DOHH2 (cell line): ENCODE measurements at regions not wholly inside any gene's neighbourhood (a gene's known extent, or its start where the extent isn't known, plus 50 kb on each side); places are given as distances from the start of the nearest gene placed in this dataset.

Experiments used
- H3F3A ChIP-seq: fragments of 200-600 bp; sonication (generic), shearing (Covaris generic); 2 replicates; pipeline ENCODE4 v1.6.0; 2016; ENCODE audit warnings: antibody characterized with exemption, mild to moderate bottlenecking; ENCODE audit not compliant: control insufficient read depth, insufficient read depth
- H3K27ac ChIP-seq: fragments of 200-600 bp; sonication (generic); 2 replicates; pipeline ENCODE4 v1.5.1; 2014; ENCODE audit warnings: low read depth, mild to moderate bottlenecking, low read length, moderate library complexity
- H3K27me3 ChIP-seq: fragments of 200-600 bp; sonication (generic); 2 replicates; pipeline ENCODE4 v1.6.1; 2014; ENCODE audit warnings: mild to moderate bottlenecking, low read length, mixed read lengths; ENCODE audit not compliant: control insufficient read depth
- H3K36me3 ChIP-seq: fragments of 200-600 bp; sonication (generic); 2 replicates; pipeline ENCODE4 v1.6.1; 2014; ENCODE audit warnings: mild to moderate bottlenecking, low read length, moderate library complexity, mixed read lengths; ENCODE audit not compliant: control insufficient read depth
- H3K4me1 ChIP-seq: fragments of 200-600 bp; sonication (generic); 2 replicates; pipeline ENCODE4 v1.6.1; 2014; ENCODE audit warnings: mild to moderate bottlenecking, low read length, mixed read lengths; ENCODE audit not compliant: control insufficient read depth
- H3K4me2 ChIP-seq: fragments of 200-600 bp; sonication (generic); 2 replicates; pipeline ENCODE4 v1.6.0; 2014; ENCODE audit warnings: mild to moderate bottlenecking, low read length, moderate library complexity
- H3K4me3 ChIP-seq: fragments of 200-600 bp; sonication (generic); 2 replicates; pipeline ENCODE4 v1.5.1; 2014; ENCODE audit warnings: mild to moderate bottlenecking, low read length, mixed read lengths
- H3K79me2 ChIP-seq: fragments of 200-600 bp; sonication (generic); 2 replicates; pipeline ENCODE4 v1.6.1; 2014; ENCODE audit warnings: mild to moderate bottlenecking, low read length, mixed read lengths; ENCODE audit not compliant: control insufficient read depth
- H3K9me2 ChIP-seq: fragments of 200-600 bp; sonication (generic); replicated peaks from 2 replicates; pipeline ENCODE4 v1.6.1; 2014; ENCODE audit warnings: mild to moderate bottlenecking, low read length, mixed read lengths; ENCODE audit not compliant: control insufficient read depth
- H3K9me3 ChIP-seq: fragments of 200-600 bp; sonication (generic); 2 replicates; pipeline ENCODE4 v1.6.1; 2014; ENCODE audit warnings: antibody characterized with exemption, low read length, mixed read lengths; ENCODE audit not compliant: control insufficient read depth, insufficient read depth
- H4K20me1 ChIP-seq: fragments of 200-600 bp; sonication (generic); 2 replicates; pipeline ENCODE4 v1.6.0; 2014; ENCODE audit warnings: low read depth, mild to moderate bottlenecking, antibody characterized with exemption, low read length, moderate library complexity; ENCODE audit not compliant: control insufficient read depth, insufficient read depth
- CTCF ChIP-seq: fragments of 200-600 bp; sonication (generic); IDR thresholded peaks from one replicate; pipeline ENCODE4 v1.5.1; 2014; ENCODE audit warnings: antibody characterized with exemption, mild to moderate bottlenecking, low read depth, low read length; ENCODE audit not compliant: poor library complexity, severe bottlenecking
- EZH2phosphoT487 ChIP-seq: fragments of 200-600 bp; sonication (generic); IDR thresholded peaks from 2 replicates; pipeline ENCODE4 v1.6.1; 2017; ENCODE audit warnings: borderline replicate concordance, mild to moderate bottlenecking, antibody characterized with exemption, low read length, moderate library complexity, mixed read lengths

GRCh38 chr6:156697225-156697830 is 79.8 kb upstream of the ARID1B start:
- Histone ChIP-seq H3F3A (peaks cover 36% of the 10 kb centered on the region), H3K36me3 (no peaks in the 10 kb centered on the region), H3K27ac (peak overlapping the region; percentile 98), H3K27me3 (no peaks in the 10 kb centered on the region), H3K4me3 (peak overlapping the region; percentile 69), H3K4me2 (peak overlapping the region; percentile 72), H3K9me2 (no peaks in the 10 kb centered on the region), H3K79me2 (no peaks in the 10 kb centered on the region), H4K20me1 (no peaks in the 10 kb centered on the region), H3K9me3 (no peaks in the 10 kb centered on the region), H3K4me1 (peaks cover 78% of the 10 kb centered on the region)
- no peak for TF ChIP-seq CTCF
- TF ChIP-seq EZH2phosphoT487 = no peak

GRCh38 chr6:156695742-156696141 is 81.4 kb upstream of the ARID1B start:
- Histone ChIP-seq H3K4me1 (peaks cover 78% of the 10 kb centered on the region), H3F3A (peaks cover 28% of the 10 kb centered on the region), H3K9me2 (no peaks in the 10 kb centered on the region), H3K4me3 (no peak overlapping the region), H3K79me2 (no peaks in the 10 kb centered on the region), H3K27ac (0 out of 2 replicates have a peak overlapping the region, but pooled peaks have one; percentile 2), H3K27me3 (no peaks in the 10 kb centered on the region), H3K9me3 (no peaks in the 10 kb centered on the region), H4K20me1 (no peaks in the 10 kb centered on the region), H3K36me3 (no peaks in the 10 kb centered on the region), H3K4me2 (peak overlapping the region; percentile 41)
- TF ChIP-seq EZH2phosphoT487 = no peak
- TF ChIP-seq CTCF = no peak

- no peak overlapping the region for H3K4me2 ChIP-seq
- no peaks in the 10 kb centered on the region for H3K9me3 ChIP-seq
- no peak for TF ChIP-seq EZH2phosphoT487
- no peak for TF ChIP-seq CTCF
- H3K4me1 ChIP-seq = peaks cover 78% of the 10 kb centered on the region
- H3K27ac ChIP-seq = no peak overlapping the region
- no peaks in the 10 kb centered on the region for H3K9me2 ChIP-seq
- H3K27me3 ChIP-seq = no peaks in the 10 kb centered on the region
- no peaks in the 10 kb centered on the region for H4K20me1 ChIP-seq
- peaks cover 27% of the 10 kb centered on the region for H3F3A ChIP-seq
- no peaks in the 10 kb centered on the region for H3K79me2 ChIP-seq
- H3K4me3 ChIP-seq = no peak overlapping the region
- no peaks in the 10 kb centered on the region for H3K36me3 ChIP-seq
These were observed 82.5 kb upstream of the ARID1B start for GRCh38 chr6:156694679-156695078.
